ENCODE measurements at regions not wholly inside any gene's neighbourhood (a gene's known extent, or its start where the extent isn't known, plus 50 kb on each side); places are given as distances from the start of the nearest gene placed in this dataset.
"Not testable (repeated sequence)": the region's sequence is repeated elsewhere in the genome, so short reads cannot be mapped to it uniquely, and the experiment has no call there.

GRCh38 chr1:171405391-171405714, 80.0 kb upstream of the PRRC2C start:
- Histone ChIP-seq H3K27ac (ENCODE audit: low read depth in 1 of 2, low read length in 2 of 2) (no peak overlapping the region), H3K27me3 (ENCODE audit: control insufficient read depth in 2 of 2, insufficient read depth in 2 of 2, low read length in 2 of 2) (no peaks in the 10 kb centered on the region), H3K9ac (ENCODE audit: insufficient read depth, low read length, poor library complexity, severe bottlenecking) (no peak overlapping the region), H3K36me3 (replicated peaks in 1 of 2; ENCODE audit: control insufficient read depth in 1 of 2, insufficient read depth in 2 of 2, low read length in 2 of 2) (no peaks in the 10 kb centered on the region), H3K9me3 (replicated peaks in 1 of 2; ENCODE audit: control insufficient read depth in 1 of 2, insufficient read depth in 1 of 2, low read length in 2 of 2) (no peaks in the 10 kb centered on the region), H3K79me2 (ENCODE audit: insufficient read depth, low read length) (no peaks in the 10 kb centered on the region), H3K4me1 (ENCODE audit: control insufficient read depth in 1 of 2, insufficient read depth in 2 of 2, low read length in 2 of 2) (no peaks in the 10 kb centered on the region), H3K4me3 (replicated peaks in 1 of 3; ENCODE audit: low read depth in 2 of 3, low read length in 3 of 3) (no peak overlapping the region), H4K20me1 (ENCODE audit: insufficient read depth, low read length) (no peaks in the 10 kb centered on the region), H3K4me2 (replicated peaks; ENCODE audit: extremely low read depth, low read length, poor library complexity, severe bottlenecking) (no peak overlapping the region), H2AFZ (ENCODE audit: insufficient read depth, low read depth, low read length, poor library complexity, severe bottlenecking) (no peak overlapping the region)
- H3K4me1 Mint-ChIP-seq: no peaks in the 10 kb centered on the region
- H3K27ac Mint-ChIP-seq: no peak overlapping the region
- WGBS (ENCODE audit: insufficient coverage): no CpG with 5 or more reads among the region's 1 CpG
- peaks cover 0 to 6% (median 3%) of the 10 kb centered on the region in 7 donors for H3K9me3 Mint-ChIP-seq
- intact Hi-C loops (cut with micrococcal nuclease): no loop called here
- H3K36me3 Mint-ChIP-seq: no peaks in the 10 kb centered on the region
- DNase-seq: no peak
- H3K27me3 Mint-ChIP-seq (ENCODE audit: low read depth in 3 of 3): peaks cover 0 to 7% (median 2%) of the 10 kb centered on the region in 3 donors
- peak; percentile 19 for TF ChIP-seq CTCF (IDR thresholded peaks at IDR 0.05)
- no peak overlapping the region for H3K4me3 Mint-ChIP-seq

GRCh38 chr1:171413557-171413956, 71.8 kb upstream of the PRRC2C start:
- H3K79me2 ChIP-seq (ENCODE audit: insufficient read depth, low read length); H3K4me3 Mint-ChIP-seq; DNase-seq; H3K36me3 Mint-ChIP-seq; H3K9ac ChIP-seq (ENCODE audit: insufficient read depth, low read length, poor library complexity, severe bottlenecking); H3K9me3 ChIP-seq (replicated peaks in 1 of 2; ENCODE audit: control insufficient read depth in 1 of 2, insufficient read depth in 1 of 2, low read length in 2 of 2); H4K20me1 ChIP-seq (ENCODE audit: insufficient read depth, low read length); H3K4me2 ChIP-seq (replicated peaks; ENCODE audit: extremely low read depth, low read length, poor library complexity, severe bottlenecking); H3K27me3 Mint-ChIP-seq (ENCODE audit: low read depth in 3 of 3); H3K27me3 ChIP-seq (ENCODE audit: control insufficient read depth in 2 of 2, insufficient read depth in 2 of 2, low read length in 2 of 2); H2AFZ ChIP-seq (ENCODE audit: insufficient read depth, low read depth, low read length, poor library complexity, severe bottlenecking); H3K27ac ChIP-seq (ENCODE audit: low read depth in 1 of 2, low read length in 2 of 2); intact Hi-C loops (cut with micrococcal nuclease); H3K4me1 ChIP-seq (ENCODE audit: control insufficient read depth in 1 of 2, insufficient read depth in 2 of 2, low read length in 2 of 2); H3K27ac Mint-ChIP-seq; H3K36me3 ChIP-seq (replicated peaks in 1 of 2; ENCODE audit: control insufficient read depth in 1 of 2, insufficient read depth in 2 of 2, low read length in 2 of 2); H3K4me3 ChIP-seq (replicated peaks in 1 of 3; ENCODE audit: low read depth in 2 of 3, low read length in 3 of 3); H3K4me1 Mint-ChIP-seq: not testable (repeated sequence)
- 100% methylated on average over 1 of the region's 6 CpGs for WGBS (ENCODE audit: insufficient coverage)
- H3K9me3 Mint-ChIP-seq: peaks cover 0 to 14% (median 7%) of the 10 kb centered on the region in 7 donors

Data from CD14-positive monocyte (primary cell).